Lung microvascular endothelial cell (primary cell): ENCODE measurements at regions not wholly inside any gene's neighbourhood (a gene's known extent, or its start where the extent isn't known, plus 50 kb on each side); places are given as distances from the start of the nearest gene placed in this dataset.
"Not testable (repeated sequence)": the region's sequence is repeated elsewhere in the genome, so short reads cannot be mapped to it uniquely, and the experiment has no call there.

Experiments
- DNase-seq, 2 donors: peaks; one replicate each; pipeline versions ENCODE4 v3.0.0 to v3.0.0-alpha.2; 2010; ENCODE audit warnings: low read depth in 2 of 2

- DNase-seq = peak; percentile 53 to 90
Measured at GRCh38 chr6:21914121-21914973, 320.8 kb downstream of the SOX4 start.

GRCh38 chr6:21915707-21916260, 322.2 kb downstream of the SOX4 start:
- DNase-seq = peak; percentile 14 to 42

GRCh38 chr6:21918041-21918440, 324.5 kb downstream of the SOX4 start:
- no peak for DNase-seq

GRCh38 chr6:21918666-21919065, 325.1 kb downstream of the SOX4 start:
- no peak for DNase-seq

GRCh38 chr6:21922086-21922485, 328.5 kb downstream of the SOX4 start:
- DNase-seq = peak in 1 of 2 donors; percentile 33

GRCh38 chr6:21924002-21924401, 330.5 kb downstream of the SOX4 start:
- no peak for DNase-seq

GRCh38 chr6:21928827-21929226, 335.3 kb downstream of the SOX4 start:
- DNase-seq = no peak

- DNase-seq = no peak
Measured at GRCh38 chr6:21931641-21932335, 338.2 kb downstream of the SOX4 start.

- peak; percentile 19 to 64 for DNase-seq
Measured at GRCh38 chr6:21933351-21933750, 339.8 kb downstream of the SOX4 start.

- no peak for DNase-seq
Measured at GRCh38 chr6:21935142-21935541, 341.6 kb downstream of the SOX4 start.

- DNase-seq = peak; percentile 42 to 68
Measured at GRCh38 chr6:21935561-21936028, 342.0 kb downstream of the SOX4 start.

- DNase-seq = peak in 1 of 2 donors; percentile 13
Measured at GRCh38 chr6:21937466-21937865, 343.9 kb downstream of the SOX4 start.

GRCh38 chr6:21939066-21939465, 345.5 kb downstream of the SOX4 start:
- peak in 1 of 2 donors; percentile 53 for DNase-seq

- DNase-seq = no peak
Measured at GRCh38 chr6:21941926-21942325, 348.4 kb downstream of the SOX4 start.

- peak in 1 of 2 donors; percentile 66 for DNase-seq
Measured at GRCh38 chr6:21942897-21943296, 349.3 kb downstream of the SOX4 start.

GRCh38 chr6:21946298-21946783, 350.5 kb downstream of the PRL start:
- no peak for DNase-seq

GRCh38 chr6:21947227-21947626, 349.6 kb downstream of the PRL start:
- DNase-seq = not testable (repeated sequence)

- DNase-seq = peak; percentile 67 to 84
Measured at GRCh38 chr6:21947731-21948386, 349.0 kb downstream of the PRL start.

GRCh38 chr6:21949211-21949801, 347.5 kb downstream of the PRL start:
- no peak for DNase-seq

- DNase-seq = no peak
Measured at GRCh38 chr6:21952367-21952766, 344.5 kb downstream of the PRL start.
